Hepatocyte (in vitro differentiated cells): ENCODE measurements at regions not wholly inside any gene's neighbourhood (a gene's known extent, or its start where the extent isn't known, plus 50 kb on each side); places are given as distances from the start of the nearest gene placed in this dataset.

Experiments
- EZH2 ChIP-seq: fragments of 200-600 bp; sonication (generic); IDR thresholded peaks from 2 replicates; pipeline ENCODE4 v1.6.1; 2016; ENCODE audit warnings: antibody characterized with exemption, mild to moderate bottlenecking, borderline replicate concordance
- TF ChIP-seq, protein P1 (sequence below): fragments of 200-600 bp; sonication (generic); IDR thresholded peaks from 2 replicates; pipeline ENCODE4 v1.5.1; 2016; ENCODE audit warnings: antibody characterized with exemption, mild to moderate bottlenecking; ENCODE audit not compliant: poor library complexity

DNA sequence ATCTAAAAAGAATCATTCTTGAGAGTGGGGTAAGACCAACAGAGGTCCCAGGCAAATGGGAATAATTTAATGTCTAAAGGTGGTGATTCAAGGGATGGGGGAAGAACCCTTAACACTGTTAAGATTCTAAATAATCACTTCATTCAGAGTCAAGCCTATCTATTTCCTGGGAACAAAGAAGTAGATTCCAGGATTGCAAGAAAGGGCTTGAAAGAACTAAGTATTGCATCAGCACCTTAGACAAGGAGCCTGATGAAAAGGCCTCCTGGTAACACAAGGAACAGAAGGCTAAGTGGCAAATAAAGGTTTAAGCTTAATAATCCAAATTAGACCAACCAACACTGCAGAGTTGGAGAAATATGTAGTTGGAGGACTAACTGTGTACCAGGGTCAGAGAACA, 620.7 kb upstream of the BTBD3 start:
- TF ChIP-seq, protein P1, sequence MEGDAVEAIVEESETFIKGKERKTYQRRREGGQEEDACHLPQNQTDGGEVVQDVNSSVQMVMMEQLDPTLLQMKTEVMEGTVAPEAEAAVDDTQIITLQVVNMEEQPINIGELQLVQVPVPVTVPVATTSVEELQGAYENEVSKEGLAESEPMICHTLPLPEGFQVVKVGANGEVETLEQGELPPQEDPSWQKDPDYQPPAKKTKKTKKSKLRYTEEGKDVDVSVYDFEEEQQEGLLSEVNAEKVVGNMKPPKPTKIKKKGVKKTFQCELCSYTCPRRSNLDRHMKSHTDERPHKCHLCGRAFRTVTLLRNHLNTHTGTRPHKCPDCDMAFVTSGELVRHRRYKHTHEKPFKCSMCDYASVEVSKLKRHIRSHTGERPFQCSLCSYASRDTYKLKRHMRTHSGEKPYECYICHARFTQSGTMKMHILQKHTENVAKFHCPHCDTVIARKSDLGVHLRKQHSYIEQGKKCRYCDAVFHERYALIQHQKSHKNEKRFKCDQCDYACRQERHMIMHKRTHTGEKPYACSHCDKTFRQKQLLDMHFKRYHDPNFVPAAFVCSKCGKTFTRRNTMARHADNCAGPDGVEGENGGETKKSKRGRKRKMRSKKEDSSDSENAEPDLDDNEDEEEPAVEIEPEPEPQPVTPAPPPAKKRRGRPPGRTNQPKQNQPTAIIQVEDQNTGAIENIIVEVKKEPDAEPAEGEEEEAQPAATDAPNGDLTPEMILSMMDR: no peak
- no peak for TF ChIP-seq EZH2
